ENCODE measurements at regions not wholly inside any gene's neighbourhood (a gene's known extent, or its start where the extent isn't known, plus 50 kb on each side); places are given as distances from the start of the nearest gene placed in this dataset.

- no peak for TF ChIP-seq CTCF (IDR thresholded peaks at IDR 0.05)
- TF ChIP-seq POLR2A (IDR thresholded peaks at IDR 0.05) = no peak
- TF ChIP-seq EP300 (IDR thresholded peaks at IDR 0.05) = no peak
- TF ChIP-seq POLR2AphosphoS5 (IDR thresholded peaks at IDR 0.05) = no peak
Observed at GRCh38 chrX:138954976-138955375, 243.5 kb upstream of the FGF13 start.
